Suprapubic skin (tissue), 4 donors: ENCODE measurements at regions not wholly inside any gene's neighbourhood (a gene's known extent, or its start where the extent isn't known, plus 50 kb on each side); places are given as distances from the start of the nearest gene placed in this dataset.

Experiments used
- EP300 ChIP-seq: sonication (generic); formaldehyde crosslinking; IDR thresholded peaks from one replicate; pipeline ENCODE4 v1.6.1; 2017; ENCODE audit warnings: antibody characterized with exemption
- POLR2AphosphoS5 ChIP-seq, 3 donors: sonication (generic); formaldehyde crosslinking; IDR thresholded peaks; one replicate each; pipeline ENCODE4 v1.6.1; 2017; ENCODE audit warnings: antibody characterized with exemption in 3 of 3
- TF ChIP-seq, protein P1 (sequence below), 2 donors: fragments of 200-600 bp in 1 of 2; fragments of 450-650 bp in 1 of 2; sonication (generic) in 1 of 2; IDR thresholded peaks; one replicate each; pipeline ENCODE4 v1.5.1; 2016 to 2019; ENCODE audit warnings: antibody characterized with exemption in 2 of 2, mild to moderate bottlenecking in 1 of 2, moderate library complexity in 1 of 2

DNA sequence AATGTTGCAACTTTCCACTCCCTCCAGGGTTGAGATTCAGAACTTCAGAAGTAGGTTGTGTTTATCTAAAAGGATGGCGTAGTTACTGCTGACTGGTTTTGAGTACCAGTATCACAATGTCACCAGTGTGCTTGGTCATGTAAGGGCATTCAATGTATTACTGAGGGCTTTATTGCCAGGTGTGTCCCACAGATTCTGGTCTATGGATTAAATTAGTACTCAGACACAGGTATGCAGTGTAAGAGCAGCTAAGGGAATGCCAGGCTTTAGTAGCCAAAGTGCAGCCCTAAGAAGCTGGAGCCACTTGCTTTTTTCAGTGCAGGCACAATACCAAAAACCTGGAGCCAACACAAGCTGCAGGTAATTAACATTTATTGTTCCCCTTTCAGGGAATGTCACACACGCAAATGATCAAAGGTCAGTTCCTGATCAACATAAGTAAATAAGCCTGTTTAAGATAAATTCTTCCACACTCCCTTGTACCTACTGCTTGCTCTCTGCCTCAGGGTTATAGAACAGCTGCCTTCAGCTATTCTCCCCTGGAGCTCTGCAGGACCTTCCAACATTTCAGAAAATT is 130.1 kb upstream of the ZNF91 start:
- TF ChIP-seq, protein P1, sequence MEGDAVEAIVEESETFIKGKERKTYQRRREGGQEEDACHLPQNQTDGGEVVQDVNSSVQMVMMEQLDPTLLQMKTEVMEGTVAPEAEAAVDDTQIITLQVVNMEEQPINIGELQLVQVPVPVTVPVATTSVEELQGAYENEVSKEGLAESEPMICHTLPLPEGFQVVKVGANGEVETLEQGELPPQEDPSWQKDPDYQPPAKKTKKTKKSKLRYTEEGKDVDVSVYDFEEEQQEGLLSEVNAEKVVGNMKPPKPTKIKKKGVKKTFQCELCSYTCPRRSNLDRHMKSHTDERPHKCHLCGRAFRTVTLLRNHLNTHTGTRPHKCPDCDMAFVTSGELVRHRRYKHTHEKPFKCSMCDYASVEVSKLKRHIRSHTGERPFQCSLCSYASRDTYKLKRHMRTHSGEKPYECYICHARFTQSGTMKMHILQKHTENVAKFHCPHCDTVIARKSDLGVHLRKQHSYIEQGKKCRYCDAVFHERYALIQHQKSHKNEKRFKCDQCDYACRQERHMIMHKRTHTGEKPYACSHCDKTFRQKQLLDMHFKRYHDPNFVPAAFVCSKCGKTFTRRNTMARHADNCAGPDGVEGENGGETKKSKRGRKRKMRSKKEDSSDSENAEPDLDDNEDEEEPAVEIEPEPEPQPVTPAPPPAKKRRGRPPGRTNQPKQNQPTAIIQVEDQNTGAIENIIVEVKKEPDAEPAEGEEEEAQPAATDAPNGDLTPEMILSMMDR (IDR thresholded peaks at IDR 0.05): no peak
- TF ChIP-seq EP300: no peak
- no peak for TF ChIP-seq POLR2AphosphoS5 (IDR thresholded peaks at IDR 0.05)
